ENCODE measurements at regions not wholly inside any gene's neighbourhood (a gene's known extent, or its start where the extent isn't known, plus 50 kb on each side); places are given as distances from the start of the nearest gene placed in this dataset.

DNA sequence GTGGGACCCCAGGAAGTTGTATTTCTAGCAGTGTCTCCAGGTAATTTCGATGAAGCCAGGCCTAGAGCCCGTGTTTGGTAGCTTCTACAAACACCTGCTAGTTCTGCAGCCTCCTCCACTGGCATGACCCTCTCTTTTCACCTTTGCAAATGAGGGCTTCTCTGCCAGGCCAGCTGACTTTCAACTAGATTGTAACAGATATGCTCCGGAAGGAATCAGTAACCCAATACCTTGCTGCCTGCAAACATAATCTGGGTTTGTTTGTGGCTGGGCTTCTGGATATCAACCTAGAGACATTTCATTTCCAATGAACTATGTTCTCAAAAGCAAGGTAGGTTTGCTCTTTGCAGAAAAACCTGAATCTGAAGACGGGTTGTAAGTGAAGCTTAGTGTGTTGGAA lies 354.8 kb downstream of the DMRT2 start:
- no peak for TF ChIP-seq EZH2phosphoT487 (IDR thresholded peaks at IDR 0.05; ENCODE audit: borderline replicate concordance, low read depth, low read length)
- Histone ChIP-seq H3K4me1 (ENCODE audit: insufficient read depth, low read length, poor library complexity, severe bottlenecking) (no peaks in the 10 kb centered on the region), H3K9me3 (ENCODE audit: low read length) (no peaks in the 10 kb centered on the region), H4K20me1 (ENCODE audit: insufficient read depth, low read length) (no peaks in the 10 kb centered on the region), H3K36me3 (ENCODE audit: insufficient read depth, low read length) (no peaks in the 10 kb centered on the region), H3K9me2 (ENCODE audit: insufficient read depth, low read length) (no peaks in the 10 kb centered on the region), H3K4me3 (ENCODE audit: low read depth, low read length, poor library complexity, severe bottlenecking) (no peak overlapping the region), H3K27ac (ENCODE audit: low read depth, low read length, poor library complexity, severe bottlenecking) (no peak overlapping the region), H3K4me2 (ENCODE audit: low read length) (no peak overlapping the region), H3K79me2 (ENCODE audit: insufficient read depth, low read depth, low read length) (no peaks in the 10 kb centered on the region), H2AFZ (ENCODE audit: low read length) (no peak overlapping the region)
- intact Hi-C loops (cut with micrococcal nuclease; ENCODE audit: unreplicated experiment), result no loop called here
- BruUV-seq (replicated peaks), result no TSS peak
- no peak for DNase-seq (ENCODE audit: low spot score)
- POLR2A ChIA-PET, result no interaction called here
- CTCF ChIA-PET (ENCODE audit: unreplicated experiment), result no interaction called here

DNA sequence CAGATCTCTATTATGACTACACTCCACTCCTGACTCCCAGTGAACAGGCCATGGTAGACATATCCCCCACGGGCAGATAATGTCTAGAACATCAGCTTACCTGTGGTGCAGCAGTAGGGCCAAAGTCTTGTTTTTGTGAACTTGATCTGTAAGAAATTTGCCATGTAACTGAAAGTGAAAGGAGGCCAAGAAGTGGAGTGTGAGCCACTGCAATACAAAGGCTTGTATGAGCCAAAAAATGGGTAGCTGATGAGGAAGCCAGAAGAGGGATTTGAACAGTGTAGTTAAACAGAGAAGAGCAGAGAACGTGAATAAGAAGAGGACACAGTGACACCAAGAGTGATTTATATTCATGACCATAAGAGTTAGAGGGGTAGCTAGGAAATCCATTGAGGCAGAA lies 361.7 kb downstream of the DMRT2 start:
- H3K4me3 ChIP-seq (ENCODE audit: low read depth, low read length, poor library complexity, severe bottlenecking), result no peak overlapping the region
- intact Hi-C loops (cut with micrococcal nuclease; ENCODE audit: unreplicated experiment), result no loop called here
- TF ChIP-seq, protein P1, sequence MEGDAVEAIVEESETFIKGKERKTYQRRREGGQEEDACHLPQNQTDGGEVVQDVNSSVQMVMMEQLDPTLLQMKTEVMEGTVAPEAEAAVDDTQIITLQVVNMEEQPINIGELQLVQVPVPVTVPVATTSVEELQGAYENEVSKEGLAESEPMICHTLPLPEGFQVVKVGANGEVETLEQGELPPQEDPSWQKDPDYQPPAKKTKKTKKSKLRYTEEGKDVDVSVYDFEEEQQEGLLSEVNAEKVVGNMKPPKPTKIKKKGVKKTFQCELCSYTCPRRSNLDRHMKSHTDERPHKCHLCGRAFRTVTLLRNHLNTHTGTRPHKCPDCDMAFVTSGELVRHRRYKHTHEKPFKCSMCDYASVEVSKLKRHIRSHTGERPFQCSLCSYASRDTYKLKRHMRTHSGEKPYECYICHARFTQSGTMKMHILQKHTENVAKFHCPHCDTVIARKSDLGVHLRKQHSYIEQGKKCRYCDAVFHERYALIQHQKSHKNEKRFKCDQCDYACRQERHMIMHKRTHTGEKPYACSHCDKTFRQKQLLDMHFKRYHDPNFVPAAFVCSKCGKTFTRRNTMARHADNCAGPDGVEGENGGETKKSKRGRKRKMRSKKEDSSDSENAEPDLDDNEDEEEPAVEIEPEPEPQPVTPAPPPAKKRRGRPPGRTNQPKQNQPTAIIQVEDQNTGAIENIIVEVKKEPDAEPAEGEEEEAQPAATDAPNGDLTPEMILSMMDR (conservative IDR thresholded peaks at IDR 0.05; ENCODE audit: low read length), result no peak
- TF ChIP-seq EZH2phosphoT487 (IDR thresholded peaks at IDR 0.05; ENCODE audit: borderline replicate concordance, low read depth, low read length), result no peak
- H2AFZ ChIP-seq (ENCODE audit: low read length), result no peak overlapping the region
- H3K79me2 ChIP-seq (ENCODE audit: insufficient read depth, low read depth, low read length), result no peaks in the 10 kb centered on the region
- no peak overlapping the region for H3K27ac ChIP-seq (ENCODE audit: low read depth, low read length, poor library complexity, severe bottlenecking)
- no peaks in the 10 kb centered on the region for H3K4me1 ChIP-seq (ENCODE audit: insufficient read depth, low read length, poor library complexity, severe bottlenecking)
- no peaks in the 10 kb centered on the region for H3K36me3 ChIP-seq (ENCODE audit: insufficient read depth, low read length)
- POLR2A ChIA-PET, result no interaction called here
- no peaks in the 10 kb centered on the region for H3K9me3 ChIP-seq (ENCODE audit: low read length)
- CTCF ChIA-PET (ENCODE audit: unreplicated experiment), result no interaction called here
- H3K4me2 ChIP-seq (ENCODE audit: low read length), result no peak overlapping the region
- no TSS peak for BruUV-seq (replicated peaks)
- H3K9me2 ChIP-seq (ENCODE audit: insufficient read depth, low read length), result no peaks in the 10 kb centered on the region
- no peaks in the 10 kb centered on the region for H4K20me1 ChIP-seq (ENCODE audit: insufficient read depth, low read length)
- DNase-seq (ENCODE audit: low spot score), result no peak

DNA sequence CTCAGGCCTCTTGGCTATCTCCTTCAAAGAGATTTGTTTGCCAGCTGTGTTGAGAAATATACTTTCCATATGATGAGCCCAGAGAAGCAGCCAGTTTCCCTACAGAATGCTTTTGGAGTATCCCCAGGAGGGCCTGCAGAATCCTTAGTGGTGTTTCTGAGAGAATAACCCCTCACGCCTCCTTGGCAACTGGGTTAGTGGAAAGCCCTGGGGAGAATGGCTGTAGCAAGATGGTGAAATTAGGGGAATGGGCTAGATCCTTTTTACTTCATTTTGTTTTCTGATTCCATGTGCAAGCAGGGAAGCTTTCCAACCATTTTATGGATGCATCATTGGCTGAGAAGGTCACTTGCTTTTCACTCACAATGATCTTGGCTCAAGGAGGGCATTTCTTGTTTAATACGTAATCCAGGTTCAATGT lies 364.6 kb downstream of the DMRT2 start:
- H4K20me1 ChIP-seq (ENCODE audit: insufficient read depth, low read length), result no peaks in the 10 kb centered on the region
- CTCF ChIA-PET (ENCODE audit: unreplicated experiment), result no interaction called here

More for the DNA sequence above, 364.6 kb downstream of the DMRT2 start:
- intact Hi-C loops (cut with micrococcal nuclease; ENCODE audit: unreplicated experiment), result no loop called here
- no peaks in the 10 kb centered on the region for H3K9me2 ChIP-seq (ENCODE audit: insufficient read depth, low read length)
- no TSS peak for BruUV-seq (replicated peaks)
- no peaks in the 10 kb centered on the region for H3K36me3 ChIP-seq (ENCODE audit: insufficient read depth, low read length)
- no peak overlapping the region for H2AFZ ChIP-seq (ENCODE audit: low read length)
- H3K9me3 ChIP-seq (ENCODE audit: low read length), result no peaks in the 10 kb centered on the region
- H3K4me1 ChIP-seq (ENCODE audit: insufficient read depth, low read length, poor library complexity, severe bottlenecking), result no peaks in the 10 kb centered on the region
- TF ChIP-seq EZH2phosphoT487 (IDR thresholded peaks at IDR 0.05; ENCODE audit: borderline replicate concordance, low read depth, low read length), result no peak
- TF ChIP-seq, protein P1 (conservative IDR thresholded peaks at IDR 0.05; ENCODE audit: low read length), result no peak
- H3K4me3 ChIP-seq (ENCODE audit: low read depth, low read length, poor library complexity, severe bottlenecking), result no peak overlapping the region
- no peaks in the 10 kb centered on the region for H3K79me2 ChIP-seq (ENCODE audit: insufficient read depth, low read depth, low read length)
- H3K4me2 ChIP-seq (ENCODE audit: low read length), result no peak overlapping the region
- POLR2A ChIA-PET, result no interaction called here
- DNase-seq (ENCODE audit: low spot score), result no peak
- H3K27ac ChIP-seq (ENCODE audit: low read depth, low read length, poor library complexity, severe bottlenecking), result no peak overlapping the region

Measured in OCI-LY7 (cell line).